ENCODE measurements at regions not wholly inside any gene's neighbourhood (a gene's known extent, or its start where the extent isn't known, plus 50 kb on each side); places are given as distances from the start of the nearest gene placed in this dataset.
A peak's percentile ranks its signal among the peaks of the same experiment; 100 is the strongest.

- peak overlapping the region in 2 of 3 experiments; percentile 68 to 78 for H3K27ac Mint-ChIP-seq
- TF ChIP-seq CTCF (IDR thresholded peaks at IDR 0.05; ENCODE audit: unreplicated experiment in 3 of 3): no peak
Observed at GRCh38 chr2:204486321-204486720, 59.0 kb upstream of the PARD3B start.

GRCh38 chr2:204486805-204487204, 58.5 kb upstream of the PARD3B start:
- Mint-ChIP-seq H3K4me1 (peaks cover 23% of the 10 kb centered on the region), H3K27ac (peak overlapping the region; percentile 53 to 78 (median 68)), H3K4me3 (no peak overlapping the region), H3K9me3 (no peaks in the 10 kb centered on the region), H3K27me3 (ENCODE audit: low read depth) (no peaks in the 10 kb centered on the region), H3K36me3 (ENCODE audit: low read depth) (no peaks in the 10 kb centered on the region)
- no peak for TF ChIP-seq CTCF (IDR thresholded peaks at IDR 0.05; ENCODE audit: unreplicated experiment in 3 of 3)

More at GRCh38 chr2:204486321-204486720, 59.0 kb upstream of the PARD3B start:
- Mint-ChIP-seq H3K27me3 (ENCODE audit: low read depth) (no peaks in the 10 kb centered on the region), H3K9me3 (no peaks in the 10 kb centered on the region), H3K4me1 (peaks cover 23% of the 10 kb centered on the region), H3K4me3 (no peak overlapping the region), H3K36me3 (ENCODE audit: low read depth) (no peaks in the 10 kb centered on the region)

- H3K4me3 Mint-ChIP-seq: no peak overlapping the region
- H3K36me3 Mint-ChIP-seq (ENCODE audit: low read depth): no peaks in the 10 kb centered on the region
- TF ChIP-seq CTCF (IDR thresholded peaks at IDR 0.05; ENCODE audit: unreplicated experiment in 3 of 3): no peak
- no peaks in the 10 kb centered on the region for H3K27me3 Mint-ChIP-seq (ENCODE audit: low read depth)
- H3K27ac Mint-ChIP-seq: peak overlapping the region; percentile 59 to 73 (median 68)
- H3K9me3 Mint-ChIP-seq: no peaks in the 10 kb centered on the region
- H3K4me1 Mint-ChIP-seq: peaks cover 23% of the 10 kb centered on the region
Observed at GRCh38 chr2:204487447-204488229, 57.6 kb upstream of the PARD3B start.

GRCh38 chr2:204491528-204491927, 53.7 kb upstream of the PARD3B start:
- Mint-ChIP-seq H3K4me1 (peaks cover 17% of the 10 kb centered on the region), H3K27me3 (ENCODE audit: low read depth) (no peaks in the 10 kb centered on the region), H3K36me3 (ENCODE audit: low read depth) (no peaks in the 10 kb centered on the region)

GRCh38 chr2:204492417-204492816, 52.9 kb upstream of the PARD3B start:
- Mint-ChIP-seq H3K36me3 (ENCODE audit: low read depth) (no peaks in the 10 kb centered on the region), H3K4me1 (peaks cover 8% of the 10 kb centered on the region), H3K27me3 (ENCODE audit: low read depth) (no peaks in the 10 kb centered on the region), H3K27ac (peak overlapping the region in 1 of 3 experiments; percentile 50), H3K9me3 (peaks cover 5% of the 10 kb centered on the region), H3K4me3 (no peak overlapping the region)
- no peak for TF ChIP-seq CTCF (IDR thresholded peaks at IDR 0.05; ENCODE audit: unreplicated experiment in 3 of 3)

More at GRCh38 chr2:204491528-204491927, 53.7 kb upstream of the PARD3B start:
- Mint-ChIP-seq H3K9me3 (peaks cover 5% of the 10 kb centered on the region), H3K4me3 (no peak overlapping the region), H3K27ac (no peak overlapping the region)
- TF ChIP-seq CTCF (IDR thresholded peaks at IDR 0.05; ENCODE audit: unreplicated experiment in 3 of 3): no peak

- Mint-ChIP-seq H3K27me3 (ENCODE audit: low read depth) (no peaks in the 10 kb centered on the region), H3K36me3 (ENCODE audit: low read depth) (no peaks in the 10 kb centered on the region), H3K4me1 (no peaks in the 10 kb centered on the region), H3K27ac (no peak overlapping the region), H3K4me3 (no peak overlapping the region), H3K9me3 (peaks cover 5% of the 10 kb centered on the region)
- no peak for TF ChIP-seq CTCF (IDR thresholded peaks at IDR 0.05; ENCODE audit: unreplicated experiment in 3 of 3)
Observed at GRCh38 chr2:204494681-204495080, 50.6 kb upstream of the PARD3B start.

Measured in nephron (organoid).